HG03095 (cell line): ENCODE measurements at regions not wholly inside any gene's neighbourhood (a gene's known extent, or its start where the extent isn't known, plus 50 kb on each side); places are given as distances from the start of the nearest gene placed in this dataset.
"Not testable (repeated sequence)": the region's sequence is repeated elsewhere in the genome, so short reads cannot be mapped to it uniquely, and the experiment has no call there.

Experiments
- ATAC-seq: cut with Tn5 transposase; IDR thresholded peaks from one replicate; pipeline ENCODE4 v1.9.1; 2021; ENCODE audit warnings: moderate library complexity; ENCODE audit not compliant: unreplicated experiment

- no peak for ATAC-seq
Measured at GRCh38 chr2:17146358-17146757, 371.9 kb downstream of the RAD51AP2 start.

DNA sequence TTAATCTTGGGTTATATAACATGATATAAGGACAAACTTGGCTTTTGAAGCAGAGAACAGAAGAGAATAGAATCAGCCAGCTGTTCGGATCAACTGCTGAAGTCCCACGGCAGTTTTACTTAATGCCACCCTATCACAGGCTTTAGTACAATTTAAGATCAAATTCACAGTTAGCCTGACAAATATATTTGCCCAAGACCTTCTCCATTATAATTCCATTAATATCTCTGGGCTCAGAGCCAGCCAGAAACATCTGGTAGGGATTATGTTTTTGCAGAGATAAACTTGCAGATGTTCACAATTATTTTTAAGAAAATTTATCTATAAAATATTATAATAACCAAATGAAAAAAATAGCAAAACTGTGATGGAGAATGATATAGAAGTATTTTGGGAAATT, 381.4 kb downstream of the RAD51AP2 start:
- no peak for ATAC-seq

DNA sequence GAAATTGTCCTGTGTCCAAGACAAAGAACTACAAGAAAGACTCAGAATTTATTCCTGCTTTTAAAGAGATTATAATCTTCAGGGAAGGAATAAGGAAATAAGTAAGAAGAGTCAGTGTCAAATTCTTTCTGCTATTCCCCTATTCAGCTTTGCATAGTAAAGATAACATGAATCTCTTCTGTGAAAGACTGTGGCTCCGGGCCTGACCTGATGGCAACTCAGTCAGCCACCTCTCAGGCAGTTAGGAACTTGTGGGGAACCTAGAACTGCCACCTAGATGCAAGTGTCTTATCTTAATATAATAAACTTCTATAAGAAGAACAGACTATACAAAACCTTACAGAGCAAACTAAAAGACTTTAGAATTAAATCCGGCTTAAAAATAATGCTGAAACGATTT, 382.0 kb downstream of the RAD51AP2 start:
- no peak for ATAC-seq

- no peak for ATAC-seq
Measured at GRCh38 chr2:17135619-17136018, 382.6 kb downstream of the RAD51AP2 start.

DNA sequence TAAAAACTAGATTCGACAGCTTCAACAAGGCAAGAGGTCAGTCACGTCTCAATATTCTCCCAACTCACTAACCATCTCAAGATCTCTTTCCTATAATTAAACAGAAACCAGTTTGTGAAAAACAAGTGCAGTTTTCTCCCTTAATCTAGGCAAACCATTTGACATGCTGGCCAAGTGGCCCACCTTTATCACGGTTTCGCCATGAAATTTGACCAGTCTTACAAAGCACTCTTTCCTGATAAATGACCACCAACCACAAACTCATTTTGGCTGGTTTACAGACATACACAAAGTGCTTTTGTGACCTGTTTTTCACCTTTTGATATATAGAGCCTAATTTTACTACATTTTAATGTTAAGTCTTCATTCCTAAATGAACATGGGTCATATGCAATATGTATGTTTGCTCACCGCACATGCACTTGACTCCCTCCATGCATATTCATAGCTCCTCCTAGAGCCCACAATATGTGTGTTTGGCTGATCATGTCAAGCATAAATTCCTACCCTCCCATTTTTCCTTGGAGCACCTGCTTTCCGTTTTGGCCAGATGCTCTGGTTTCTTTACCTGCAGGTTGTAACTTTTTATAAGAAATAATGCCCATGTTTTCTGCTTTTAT, 385.1 kb downstream of the RAD51AP2 start:
- no peak for ATAC-seq

GRCh38 chr2:17130627-17131026, 387.6 kb downstream of the RAD51AP2 start:
- not testable (repeated sequence) for ATAC-seq

- no peak for ATAC-seq
Measured at GRCh38 chr2:17125989-17126620, 392.1 kb downstream of the RAD51AP2 start.

GRCh38 chr2:17124575-17125318, 393.5 kb downstream of the RAD51AP2 start:
- ATAC-seq: no peak

- ATAC-seq: no peak
Measured at GRCh38 chr2:17122887-17123501, 395.2 kb downstream of the RAD51AP2 start.

DNA sequence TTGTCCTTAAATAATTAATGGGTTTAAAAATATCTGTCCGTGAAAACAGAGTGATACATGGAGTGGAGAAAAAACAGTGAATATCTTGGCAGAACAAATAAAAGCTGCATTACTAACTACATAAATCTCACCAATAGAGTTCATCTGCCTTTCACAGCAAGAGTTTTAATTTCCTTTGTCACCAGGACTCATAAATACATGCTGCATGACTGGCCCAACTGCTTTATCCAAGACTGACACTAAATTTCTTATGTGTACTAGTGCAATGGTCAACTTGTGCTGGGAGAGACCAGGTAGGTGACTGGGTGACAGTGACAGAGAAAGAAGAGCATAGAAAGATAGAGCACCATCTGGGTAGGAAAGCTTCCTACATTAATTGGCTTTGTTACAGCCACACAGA, 402.8 kb downstream of the RAD51AP2 start:
- ATAC-seq: no peak

GRCh38 chr2:17115042-17115441, 403.2 kb downstream of the RAD51AP2 start:
- no peak for ATAC-seq

DNA sequence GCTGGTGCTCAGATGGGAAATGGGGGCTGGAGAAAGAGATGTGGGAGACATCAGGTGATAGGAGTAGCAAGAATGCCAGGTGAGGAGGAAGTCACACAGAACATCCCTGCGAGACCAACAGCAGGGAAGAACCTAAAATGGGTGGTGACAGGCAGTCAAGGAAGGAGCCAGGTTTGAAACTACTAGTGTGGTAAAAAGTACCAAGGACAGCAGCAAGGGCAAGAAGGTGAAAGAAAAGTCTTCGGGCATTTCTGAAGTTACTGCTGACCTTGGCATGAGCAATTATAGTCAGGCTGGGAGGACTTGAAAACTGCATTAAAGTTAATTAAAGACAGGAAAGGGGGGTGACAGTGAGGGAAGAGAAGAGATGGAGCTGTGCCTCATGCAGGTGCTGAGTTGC, 410.4 kb downstream of the RAD51AP2 start:
- ATAC-seq: no peak

GRCh38 chr2:17107151-17107550, 411.1 kb downstream of the RAD51AP2 start:
- no peak for ATAC-seq

- no peak for ATAC-seq
Measured at GRCh38 chr2:17106418-17106817, 411.8 kb downstream of the RAD51AP2 start.

- peak; percentile 70 for ATAC-seq
Measured at GRCh38 chr2:17104454-17104853, 413.8 kb downstream of the RAD51AP2 start.

DNA sequence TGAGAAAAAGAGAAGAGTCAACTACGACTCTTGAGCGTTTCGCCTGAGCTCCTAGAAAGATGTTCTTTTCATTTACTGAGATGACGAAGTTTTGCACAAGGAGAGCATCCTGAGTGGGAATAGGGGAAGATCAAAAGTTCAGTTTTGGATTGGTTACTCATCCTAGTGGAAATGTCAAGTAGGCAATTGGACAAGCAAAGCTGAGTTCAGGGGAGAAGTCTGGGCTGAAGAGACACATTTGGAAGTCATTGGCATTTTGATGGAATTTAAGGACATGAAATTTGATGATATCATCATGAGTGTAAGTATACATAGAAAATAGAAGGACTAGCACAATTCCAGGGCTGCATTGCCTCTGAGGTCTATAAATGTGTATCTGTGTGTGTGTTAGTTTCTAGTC, 416.6 kb downstream of the RAD51AP2 start:
- ATAC-seq: no peak

- ATAC-seq: no peak
Measured at GRCh38 chr2:17101091-17101490, 417.1 kb downstream of the RAD51AP2 start.

DNA sequence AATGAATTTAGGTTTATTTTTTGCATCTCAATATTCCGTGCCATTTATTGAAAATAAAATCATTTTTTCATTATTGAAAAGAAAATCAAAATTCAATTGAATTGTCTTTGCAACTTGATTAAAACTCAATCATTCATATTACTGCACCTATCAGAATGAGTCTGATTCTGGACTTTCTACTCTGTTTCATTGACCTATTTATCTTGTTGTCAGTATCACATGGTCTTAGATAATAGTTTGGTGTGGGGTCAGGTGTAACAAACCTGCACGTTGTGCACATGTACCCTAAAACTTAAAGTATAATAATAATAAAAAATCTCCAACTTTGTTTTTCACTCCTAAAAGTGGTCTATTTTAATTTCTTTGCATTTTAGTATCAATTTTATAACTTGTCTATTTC, 422.9 kb downstream of the RAD51AP2 start:
- ATAC-seq: no peak

DNA sequence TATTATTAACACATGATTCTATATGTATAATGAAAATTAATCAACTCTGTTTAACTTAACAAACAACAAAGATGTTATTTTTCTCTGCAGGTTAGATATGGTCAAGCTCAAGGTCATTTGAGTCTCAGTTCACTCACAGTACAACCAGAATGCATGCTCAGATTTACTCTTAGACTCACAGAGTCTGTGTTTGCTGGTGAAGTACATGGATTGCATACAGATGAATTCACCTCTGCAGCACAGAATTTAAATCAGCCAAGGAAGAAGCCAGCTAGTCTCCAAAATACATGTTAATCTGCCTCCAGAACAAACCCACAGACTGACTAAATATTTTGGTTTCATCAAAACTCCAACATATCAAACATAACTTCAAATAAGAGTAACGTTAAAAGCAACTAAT, 424.5 kb downstream of the RAD51AP2 start:
- no peak for ATAC-seq

DNA sequence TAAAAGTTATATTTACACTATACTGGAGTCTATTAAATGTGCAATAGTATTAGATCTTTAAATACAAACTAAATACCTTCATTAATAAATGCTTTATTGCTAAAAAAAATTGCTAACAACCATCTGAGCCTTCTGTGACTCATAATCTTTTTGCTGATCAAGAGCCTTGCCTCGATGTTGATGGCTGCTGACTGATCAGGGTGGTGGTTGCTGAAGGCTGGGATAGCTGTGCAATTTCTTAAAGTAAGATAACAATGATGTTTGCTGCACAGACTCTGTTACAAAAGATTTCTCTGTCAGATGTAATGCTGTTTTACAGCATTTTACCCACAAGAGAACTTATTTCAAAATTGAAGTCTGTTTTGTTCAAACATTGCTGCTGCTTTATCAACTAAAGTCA, 421.4 kb upstream of the CYRIA start:
- ATAC-seq: no peak

DNA sequence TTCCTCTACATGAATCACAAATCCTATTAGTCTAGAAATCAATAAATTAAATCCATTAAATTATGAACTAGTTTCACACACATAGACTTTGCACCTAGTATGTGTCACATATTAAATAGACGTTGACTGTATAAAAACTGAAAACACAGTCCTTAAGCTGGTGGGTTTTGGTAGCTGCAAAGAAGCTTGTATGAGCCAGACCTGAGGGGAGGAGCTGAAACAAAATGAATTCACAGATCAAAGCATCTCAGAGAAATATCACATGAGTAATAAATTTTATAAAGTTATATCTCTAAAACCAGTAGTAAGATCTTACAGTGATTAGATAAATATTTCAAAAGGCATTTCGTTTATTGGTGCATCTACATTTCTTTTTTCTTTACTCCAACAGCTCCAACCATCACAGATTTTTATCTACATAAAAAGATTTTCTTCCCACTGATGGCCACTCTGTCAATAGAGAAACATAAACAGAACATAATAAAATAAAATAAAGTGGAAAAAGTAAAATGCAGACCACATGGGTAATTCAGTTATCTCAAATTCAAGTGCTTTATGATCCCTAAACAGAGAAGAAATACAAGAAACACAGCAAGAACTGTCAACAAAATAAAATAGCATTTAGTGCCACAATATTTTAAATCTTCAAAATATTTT, 420.0 kb upstream of the CYRIA start:
- no peak for ATAC-seq
